GM12875 (cell line): ENCODE measurements at regions not wholly inside any gene's neighbourhood (a gene's known extent, or its start where the extent isn't known, plus 50 kb on each side); places are given as distances from the start of the nearest gene placed in this dataset.

ENCODE experiments used
- H3K4me3 ChIP-seq: one replicate; pipeline ENCODE4 v1.5.1; 2011; ENCODE audit warnings: low read depth, low read length, control low read depth
- CTCF ChIP-seq: IDR thresholded peaks from 2 replicates; pipeline ENCODE4 v1.5.1; 2011; ENCODE audit warnings: low read depth, mild to moderate bottlenecking, control low read depth, inconsistent platforms, low read length, moderate library complexity, borderline replicate concordance; ENCODE audit not compliant: insufficient read depth

GRCh38 chr9:79107911-79108676 lies 463.7 kb upstream of the TLE4 start:
- H3K4me3 ChIP-seq, result no peak overlapping the region
- no peak for TF ChIP-seq CTCF

DNA sequence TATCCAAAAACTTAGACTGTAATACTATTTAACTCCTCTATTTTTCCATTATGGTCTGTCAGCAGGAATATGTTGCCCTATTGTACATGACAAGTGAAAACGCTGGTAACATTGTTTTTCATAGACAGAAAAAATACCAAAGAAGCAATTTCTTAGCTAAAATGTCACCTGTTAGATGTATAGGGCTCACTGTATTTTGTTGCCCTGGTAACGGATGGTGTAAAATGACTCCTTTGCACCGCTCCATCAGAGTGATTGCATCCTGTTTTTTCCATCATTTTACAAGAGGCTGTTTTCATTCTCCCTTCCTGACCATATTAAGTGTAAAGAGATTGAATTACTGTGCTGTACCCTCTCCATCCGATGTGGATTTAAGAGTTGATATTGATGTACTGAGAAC lies 460.1 kb upstream of the TLE4 start:
- no peak overlapping the region for H3K4me3 ChIP-seq
- TF ChIP-seq CTCF, result no peak

- H3K4me3 ChIP-seq, result no peak overlapping the region
- TF ChIP-seq CTCF, result no peak
These were observed 456.6 kb upstream of the TLE4 start for GRCh38 chr9:79115176-79115575.

DNA sequence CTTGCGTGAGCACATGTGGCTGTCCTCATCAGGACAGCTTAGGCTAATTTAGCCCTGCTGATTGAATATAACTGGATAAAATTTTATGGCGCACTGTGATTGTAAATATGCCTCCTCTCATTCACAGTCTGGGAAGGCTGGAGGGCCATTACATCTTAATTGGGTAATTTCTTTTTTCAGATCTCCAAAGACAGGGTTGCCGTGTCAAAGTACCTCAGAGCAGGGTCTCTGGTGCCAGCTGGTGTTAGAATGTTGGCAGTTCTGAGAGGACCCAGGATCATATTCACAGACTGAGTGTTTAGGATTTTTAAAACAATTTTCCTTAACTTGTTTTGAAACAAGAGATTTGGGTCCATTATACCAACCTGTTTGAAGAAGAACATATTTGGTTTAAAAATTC lies 455.7 kb upstream of the TLE4 start:
- H3K4me3 ChIP-seq, result no peak overlapping the region
- TF ChIP-seq CTCF, result no peak

- no peak overlapping the region for H3K4me3 ChIP-seq
- TF ChIP-seq CTCF, result no peak
These were observed 455.1 kb upstream of the TLE4 start for GRCh38 chr9:79116709-79117108.

- no peak for TF ChIP-seq CTCF
- H3K4me3 ChIP-seq, result no peak overlapping the region
These were observed 451.2 kb upstream of the TLE4 start for GRCh38 chr9:79120533-79120932.

GRCh38 chr9:79120941-79121340 lies 450.8 kb upstream of the TLE4 start:
- TF ChIP-seq CTCF, result no peak
- no peak overlapping the region for H3K4me3 ChIP-seq
